SK-N-MC (cell line): ENCODE measurements at regions not wholly inside any gene's neighbourhood (a gene's known extent, or its start where the extent isn't known, plus 50 kb on each side); places are given as distances from the start of the nearest gene placed in this dataset.

Experiments
- EZH2 ChIP-seq: fragments of 200-600 bp; sonication (generic); IDR thresholded peaks from one replicate; pipeline ENCODE4 v1.6.1; 2017; ENCODE audit warnings: antibody characterized with exemption
- POLR2AphosphoS5 ChIP-seq: IDR thresholded peaks from 2 replicates; pipeline ENCODE4 v1.6.1; 2012; ENCODE audit warnings: mild to moderate bottlenecking, low read depth, low read length, borderline replicate concordance

- TF ChIP-seq EZH2: no peak
- no peak for TF ChIP-seq POLR2AphosphoS5
Measured at GRCh38 chr1:87863317-87863716, 534.6 kb downstream of the LMO4 start.
